GM18508 (cell line): ENCODE measurements at regions not wholly inside any gene's neighbourhood (a gene's known extent, or its start where the extent isn't known, plus 50 kb on each side); places are given as distances from the start of the nearest gene placed in this dataset.
"Not testable (repeated sequence)": the region's sequence is repeated elsewhere in the genome, so short reads cannot be mapped to it uniquely, and the experiment has no call there.

Source experiments
- ATAC-seq: cut with Tn5 transposase; IDR thresholded peaks from one replicate; pipeline ENCODE4 v1.9.1; 2021; ENCODE audit warnings: moderate number of reproducible peaks; ENCODE audit not compliant: insufficient read depth, unreplicated experiment

DNA sequence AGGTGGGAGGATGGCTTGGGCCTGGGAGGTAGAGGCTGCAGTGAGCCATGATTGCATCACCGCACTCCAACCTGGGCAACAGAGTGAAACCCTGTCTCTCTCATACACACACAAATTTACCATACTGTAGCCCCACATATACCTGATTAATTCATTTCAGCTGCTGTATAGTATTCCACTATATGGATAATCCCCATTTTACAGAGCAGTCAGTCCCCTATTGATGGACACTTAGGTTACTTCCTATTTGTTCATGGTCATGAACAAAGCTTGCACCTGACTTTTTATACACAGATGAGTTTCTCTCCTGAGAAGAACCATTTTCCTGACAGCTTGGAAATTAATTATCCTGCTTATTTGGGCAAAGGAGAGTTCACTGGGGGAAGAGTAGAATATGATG lies 59.2 kb downstream of the EMX2 start:
- ATAC-seq: no peak

GRCh38 chr10:117603081-117603480 lies 60.5 kb downstream of the EMX2 start:
- ATAC-seq: no peak

- ATAC-seq: no peak
Measured at GRCh38 chr10:117603726-117604125, 61.2 kb downstream of the EMX2 start.

- ATAC-seq: no peak
Measured at GRCh38 chr10:117609095-117609795, 66.7 kb downstream of the EMX2 start.

DNA sequence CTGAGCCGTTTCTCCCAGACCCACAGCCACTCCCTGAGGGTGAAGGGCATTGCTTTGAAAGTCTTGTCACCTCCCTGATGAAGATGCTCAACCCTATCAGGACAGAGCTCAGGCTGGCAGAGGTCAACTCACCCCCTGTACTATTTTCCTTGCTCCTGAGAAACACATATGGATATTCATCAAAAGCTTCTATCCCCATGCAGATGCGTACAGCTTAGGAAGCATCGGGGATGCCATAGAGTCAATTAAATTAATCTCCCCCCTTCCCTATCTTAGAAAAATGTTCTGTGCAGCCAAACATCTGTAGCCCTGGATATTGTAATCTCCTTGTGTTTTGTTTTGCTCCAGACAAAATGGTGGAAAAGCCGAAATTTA lies 67.2 kb downstream of the EMX2 start:
- no peak for ATAC-seq

- no peak for ATAC-seq
Measured at GRCh38 chr10:117610321-117610720, 67.8 kb downstream of the EMX2 start.

- ATAC-seq: no peak
Measured at GRCh38 chr10:117612113-117612512, 69.6 kb downstream of the EMX2 start.

GRCh38 chr10:117615649-117616048 lies 73.1 kb downstream of the EMX2 start:
- ATAC-seq: no peak

GRCh38 chr10:117616179-117616578 lies 73.6 kb downstream of the EMX2 start:
- no peak for ATAC-seq

DNA sequence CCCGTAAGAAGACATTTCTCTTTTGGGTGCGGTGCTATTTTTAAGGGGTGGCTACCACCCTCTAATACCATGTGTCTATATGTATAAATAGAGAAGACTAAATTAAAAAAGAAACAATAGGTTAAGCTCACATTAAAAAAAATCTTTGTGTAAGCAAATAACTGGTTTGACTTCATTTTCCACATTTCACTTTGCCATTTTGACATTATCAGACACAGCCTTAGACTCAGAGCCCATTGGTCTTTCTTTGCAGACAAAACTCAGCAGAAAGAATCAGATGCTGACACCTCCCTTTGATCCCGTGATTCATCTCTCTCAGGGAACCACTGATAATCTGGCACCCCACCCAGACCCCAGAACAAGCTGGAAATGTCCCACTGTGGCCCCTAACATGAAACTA lies 74.5 kb downstream of the EMX2 start:
- ATAC-seq: no peak

DNA sequence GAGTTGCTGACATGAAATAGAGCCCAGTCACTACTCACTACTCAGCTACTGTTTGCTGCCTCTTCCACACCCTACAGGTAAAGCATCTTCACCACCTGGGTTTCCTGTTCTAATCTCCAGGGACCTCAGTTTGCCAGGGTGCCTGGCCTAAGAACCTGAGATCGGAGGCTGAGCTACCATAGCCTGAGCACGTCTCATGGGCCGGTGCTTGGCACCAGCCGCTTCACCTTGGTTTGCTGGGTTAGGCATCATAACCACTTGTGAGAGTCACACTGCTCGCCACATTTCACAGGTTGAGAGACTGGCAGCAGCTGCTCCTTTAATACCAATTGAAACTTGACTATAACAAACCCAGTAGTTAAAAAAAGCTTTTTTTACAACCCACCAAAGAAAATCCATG lies 75.1 kb downstream of the EMX2 start:
- ATAC-seq: no peak

DNA sequence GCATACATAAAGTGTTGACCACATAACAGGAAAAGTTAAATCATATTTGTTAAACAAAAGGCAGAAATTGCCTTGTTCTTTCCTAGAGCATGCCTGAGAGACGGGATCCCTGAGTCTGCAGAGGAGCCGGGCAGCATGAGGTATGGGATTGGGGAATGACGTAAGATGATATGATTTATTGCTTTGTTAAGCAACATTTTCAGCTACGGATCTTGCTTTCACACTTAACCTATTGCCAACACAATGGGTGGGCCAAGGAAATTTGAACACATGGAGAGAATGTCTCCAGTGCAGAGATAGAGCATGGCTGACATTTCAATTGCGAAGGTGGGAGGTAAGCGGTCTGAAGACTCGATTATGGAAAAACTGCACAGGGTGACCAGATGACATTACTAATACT lies 76.7 kb downstream of the EMX2 start:
- no peak for ATAC-seq

DNA sequence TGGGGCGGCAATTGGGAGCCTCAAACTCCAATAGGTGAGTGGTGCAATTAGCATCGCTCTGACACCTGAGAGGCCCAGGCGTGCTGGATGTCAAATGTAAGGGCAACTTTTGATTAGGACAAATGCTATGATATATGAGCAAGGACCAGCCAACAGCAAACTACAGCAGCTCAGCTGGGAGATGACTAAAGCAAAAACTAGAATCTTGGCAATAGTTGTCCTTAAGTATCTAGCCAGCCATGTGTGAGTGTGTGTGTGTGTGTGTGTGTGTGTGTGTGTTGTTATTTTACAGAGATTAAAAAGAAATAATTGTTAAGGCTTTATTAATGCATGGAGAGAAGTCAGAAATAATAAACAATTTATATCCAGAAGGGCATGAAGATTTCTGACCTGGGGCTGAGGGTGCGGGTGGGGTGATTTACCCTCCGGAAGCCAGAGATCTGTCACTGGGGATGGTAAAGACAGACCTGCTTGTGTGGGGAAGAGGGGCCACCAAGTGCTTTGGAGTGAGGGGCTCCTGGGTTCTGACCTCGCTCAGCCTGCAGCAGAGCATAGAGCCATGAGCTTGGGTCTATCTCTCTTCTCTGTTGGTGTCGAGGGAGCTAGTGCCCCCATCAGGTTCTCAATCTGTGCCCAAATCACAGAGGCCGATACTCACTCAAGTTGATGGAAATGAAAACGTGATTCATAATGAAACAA lies 77.3 kb downstream of the EMX2 start:
- ATAC-seq: no peak

- no peak for ATAC-seq
Measured at GRCh38 chr10:117621196-117621595, 78.7 kb downstream of the EMX2 start.

DNA sequence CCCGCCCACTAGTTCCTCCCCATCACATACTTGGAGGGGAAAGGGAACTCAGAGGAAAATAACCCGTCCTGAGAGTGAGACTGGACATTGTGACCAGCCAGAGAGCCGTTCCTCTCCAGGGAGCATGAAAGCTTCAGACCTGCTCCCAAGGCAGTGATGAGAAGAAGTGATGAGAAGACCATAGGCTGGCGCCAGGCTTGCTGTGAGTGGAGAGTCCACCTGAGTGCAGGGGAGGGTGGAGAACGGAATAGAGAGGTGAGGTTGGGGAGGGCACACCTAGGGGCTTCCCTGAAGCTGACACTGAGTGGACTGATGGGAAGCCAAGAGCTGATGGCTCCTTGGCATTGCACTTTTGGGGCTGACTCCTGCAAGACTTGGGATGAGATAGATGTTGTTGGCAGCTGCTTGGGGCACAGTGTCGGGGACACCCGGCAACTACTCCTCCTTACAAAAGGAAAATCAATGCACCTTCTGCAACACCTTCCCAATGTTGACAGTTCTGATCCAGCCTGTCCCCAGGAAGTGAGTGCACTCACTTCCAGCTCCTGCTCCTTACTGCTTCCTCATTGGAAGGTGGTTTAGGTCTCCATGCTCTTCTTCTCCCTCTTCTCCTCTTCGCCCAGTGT lies 79.4 kb downstream of the EMX2 start:
- ATAC-seq: no peak

GRCh38 chr10:117622471-117623184 lies 80.1 kb downstream of the EMX2 start:
- ATAC-seq: no peak

DNA sequence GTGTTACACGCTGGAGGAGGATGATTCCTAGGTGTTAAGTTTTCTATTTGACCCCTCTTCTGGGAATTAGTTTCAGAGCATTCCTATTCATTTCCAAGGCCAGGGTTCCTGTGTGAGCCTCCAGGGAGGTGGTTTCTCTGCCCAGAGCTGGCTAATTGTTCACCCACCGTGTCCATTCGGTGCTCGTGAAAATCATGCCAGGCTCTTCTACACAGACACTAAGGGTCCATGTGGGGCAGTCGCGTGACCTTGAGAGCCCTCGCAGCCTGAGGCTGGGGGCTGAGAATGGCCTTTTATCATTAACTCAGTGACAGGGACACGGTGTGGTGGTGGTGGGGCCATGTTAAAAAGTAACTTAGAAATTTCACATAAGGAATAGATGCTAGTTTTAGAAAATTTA lies 83.7 kb downstream of the EMX2 start:
- ATAC-seq: no peak

GRCh38 chr10:117627561-117627960 lies 85.0 kb downstream of the EMX2 start:
- no peak for ATAC-seq

- ATAC-seq: not testable (repeated sequence)
Measured at GRCh38 chr10:117629717-117630116, 87.2 kb downstream of the EMX2 start.

GRCh38 chr10:117631276-117632145 lies 89.0 kb downstream of the EMX2 start:
- ATAC-seq: no peak
